ENCODE measurements at regions not wholly inside any gene's neighbourhood (a gene's known extent, or its start where the extent isn't known, plus 50 kb on each side); places are given as distances from the start of the nearest gene placed in this dataset.

GRCh38 chr17:79163071-79163470 is 88.4 kb downstream of the ENGASE start:
- no peaks in the 10 kb centered on the region for H3K36me3 ChIP-seq (ENCODE audit: control insufficient read depth in 1 of 2, insufficient read depth in 2 of 2, low read length in 2 of 2)
- no peaks in the 10 kb centered on the region for H3K27me3 ChIP-seq (ENCODE audit: low read depth, low read length)
- no peaks in the 10 kb centered on the region for H3K4me1 ChIP-seq (ENCODE audit: control insufficient read depth in 1 of 2, insufficient read depth in 2 of 2, low read length in 2 of 2)
- no peak overlapping the region for H3K4me3 ChIP-seq (ENCODE audit: low read depth in 1 of 2, low read length in 2 of 2)
- no peaks in the 10 kb centered on the region for H3K9me3 ChIP-seq (ENCODE audit: control insufficient read depth in 1 of 2, low read length in 2 of 2)
- no peak overlapping the region for H3K27ac ChIP-seq (ENCODE audit: low read length)

DNA sequence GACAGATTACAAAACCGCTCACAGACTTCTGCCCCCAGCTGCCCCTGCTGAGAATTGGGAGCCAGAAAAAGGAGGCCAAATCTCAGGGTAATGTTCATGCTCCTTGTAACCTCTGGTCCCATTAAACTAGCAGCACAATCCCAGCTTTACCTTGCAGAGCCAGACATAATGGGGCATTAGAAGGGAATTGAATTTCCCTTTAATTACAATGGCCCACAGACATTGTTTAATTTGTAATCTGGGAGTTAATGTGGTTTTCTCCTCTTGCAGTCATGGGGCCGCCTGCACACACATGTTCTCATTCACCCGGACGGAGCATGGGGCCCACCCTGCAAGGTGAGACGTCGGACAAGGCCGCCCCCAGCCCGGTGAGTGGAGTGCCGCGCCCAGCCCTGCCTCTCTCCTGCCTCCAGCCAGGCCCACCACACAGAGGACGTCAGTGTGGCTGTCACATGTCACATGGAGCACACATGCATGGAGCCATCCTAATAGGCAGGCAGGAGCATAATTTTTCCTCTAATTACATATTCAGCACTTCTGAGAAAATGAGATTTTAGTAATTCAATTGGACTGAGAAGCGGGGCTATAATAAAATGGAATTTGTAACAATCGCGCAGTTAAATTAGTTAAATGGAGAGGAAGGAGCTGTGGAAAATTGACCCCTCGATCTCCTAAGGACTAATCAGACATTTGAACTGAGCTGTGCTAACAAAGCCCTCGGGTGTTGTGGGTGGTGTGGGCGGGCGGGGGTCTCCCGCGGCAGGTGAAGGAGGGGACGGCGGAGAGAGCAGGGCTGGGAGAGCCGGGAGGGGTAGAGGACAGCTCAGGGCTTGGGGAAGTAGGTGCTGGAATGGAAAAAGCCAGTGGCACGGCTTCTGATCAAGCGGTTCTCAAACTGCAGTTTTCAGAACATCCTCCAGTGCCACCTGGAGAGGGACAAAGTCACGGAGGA is 87.7 kb downstream of the ENGASE start:
- no peak overlapping the region for H3K27ac ChIP-seq (ENCODE audit: low read length)
- H3K4me3 ChIP-seq (ENCODE audit: low read depth in 1 of 2, low read length in 2 of 2), result no peak overlapping the region
- no peaks in the 10 kb centered on the region for H3K36me3 ChIP-seq (ENCODE audit: control insufficient read depth in 1 of 2, insufficient read depth in 2 of 2, low read length in 2 of 2)
- H3K27me3 ChIP-seq (ENCODE audit: low read depth, low read length), result no peaks in the 10 kb centered on the region
- H3K4me1 ChIP-seq (ENCODE audit: control insufficient read depth in 1 of 2, insufficient read depth in 2 of 2, low read length in 2 of 2), result no peaks in the 10 kb centered on the region
- no peaks in the 10 kb centered on the region for H3K9me3 ChIP-seq (ENCODE audit: control insufficient read depth in 1 of 2, low read length in 2 of 2)

GRCh38 chr17:79160980-79161636 is 86.5 kb downstream of the ENGASE start:
- Histone ChIP-seq H3K9me3 (ENCODE audit: control insufficient read depth in 1 of 2, low read length in 2 of 2) (no peaks in the 10 kb centered on the region), H3K36me3 (ENCODE audit: control insufficient read depth in 1 of 2, insufficient read depth in 2 of 2, low read length in 2 of 2) (no peaks in the 10 kb centered on the region), H3K27me3 (ENCODE audit: low read depth, low read length) (no peaks in the 10 kb centered on the region), H3K4me1 (ENCODE audit: control insufficient read depth in 1 of 2, insufficient read depth in 2 of 2, low read length in 2 of 2) (no peaks in the 10 kb centered on the region), H3K27ac (ENCODE audit: low read length) (no peak overlapping the region), H3K4me3 (ENCODE audit: low read depth in 1 of 2, low read length in 2 of 2) (no peak overlapping the region)

GRCh38 chr17:79159926-79160325 is 85.3 kb downstream of the ENGASE start:
- H3K4me1 ChIP-seq (ENCODE audit: control insufficient read depth in 1 of 2, insufficient read depth in 2 of 2, low read length in 2 of 2), result no peaks in the 10 kb centered on the region
- H3K27me3 ChIP-seq (ENCODE audit: low read depth, low read length), result no peaks in the 10 kb centered on the region
- no peaks in the 10 kb centered on the region for H3K9me3 ChIP-seq (ENCODE audit: control insufficient read depth in 1 of 2, low read length in 2 of 2)
- no peak overlapping the region for H3K4me3 ChIP-seq (ENCODE audit: low read depth in 1 of 2, low read length in 2 of 2)
- H3K36me3 ChIP-seq (ENCODE audit: control insufficient read depth in 1 of 2, insufficient read depth in 2 of 2, low read length in 2 of 2), result no peaks in the 10 kb centered on the region
- H3K27ac ChIP-seq (ENCODE audit: low read length), result no peak overlapping the region

GRCh38 chr17:79159471-79159870 is 84.8 kb downstream of the ENGASE start:
- Histone ChIP-seq H3K27me3 (ENCODE audit: low read depth, low read length) (no peaks in the 10 kb centered on the region), H3K9me3 (ENCODE audit: control insufficient read depth in 1 of 2, low read length in 2 of 2) (no peaks in the 10 kb centered on the region), H3K36me3 (ENCODE audit: control insufficient read depth in 1 of 2, insufficient read depth in 2 of 2, low read length in 2 of 2) (no peaks in the 10 kb centered on the region), H3K27ac (ENCODE audit: low read length) (no peak overlapping the region), H3K4me1 (ENCODE audit: control insufficient read depth in 1 of 2, insufficient read depth in 2 of 2, low read length in 2 of 2) (no peaks in the 10 kb centered on the region), H3K4me3 (ENCODE audit: low read depth in 1 of 2, low read length in 2 of 2) (no peak overlapping the region)

DNA sequence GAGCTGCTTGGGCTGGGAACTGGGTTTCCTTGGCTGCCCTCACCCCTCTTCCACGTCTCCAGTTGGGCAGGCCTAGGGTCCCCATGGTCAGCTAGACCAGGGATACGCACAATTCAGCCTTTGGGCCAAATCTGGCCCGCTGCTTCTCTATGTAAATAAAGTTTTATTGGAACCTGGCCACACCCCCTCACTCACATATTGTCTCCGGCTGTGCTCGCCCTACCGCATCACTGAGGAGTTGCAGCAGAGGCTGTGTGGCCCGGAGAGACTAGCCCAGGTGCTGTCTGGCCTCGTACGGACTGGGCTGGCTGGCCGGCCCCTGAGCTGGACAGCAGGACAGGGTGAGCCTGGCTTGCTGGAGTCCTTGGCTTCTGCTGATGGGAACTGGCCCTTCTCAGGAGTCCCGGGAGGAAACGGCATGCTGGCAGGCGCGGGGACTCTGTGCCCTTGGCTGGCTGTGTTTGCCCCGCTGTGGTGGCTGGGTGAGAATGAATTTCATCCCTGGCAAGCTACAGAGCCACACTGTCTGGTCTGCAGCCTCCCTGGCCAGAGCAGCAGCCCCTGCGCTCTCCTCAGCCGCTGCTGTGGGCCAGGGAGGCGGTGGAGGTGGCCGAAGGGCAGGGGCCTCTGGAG is 82.0 kb downstream of the ENGASE start:
- Histone ChIP-seq H3K27ac (ENCODE audit: low read length) (no peak overlapping the region), H3K4me3 (ENCODE audit: low read depth in 1 of 2, low read length in 2 of 2) (no peak overlapping the region), H3K9me3 (ENCODE audit: control insufficient read depth in 1 of 2, low read length in 2 of 2) (no peaks in the 10 kb centered on the region), H3K27me3 (ENCODE audit: low read depth, low read length) (no peaks in the 10 kb centered on the region), H3K4me1 (ENCODE audit: control insufficient read depth in 1 of 2, insufficient read depth in 2 of 2, low read length in 2 of 2) (no peaks in the 10 kb centered on the region), H3K36me3 (ENCODE audit: control insufficient read depth in 1 of 2, insufficient read depth in 2 of 2, low read length in 2 of 2) (no peaks in the 10 kb centered on the region)

- H3K36me3 ChIP-seq (ENCODE audit: control insufficient read depth in 1 of 2, insufficient read depth in 2 of 2, low read length in 2 of 2), result no peaks in the 10 kb centered on the region
- H3K27ac ChIP-seq (ENCODE audit: low read length), result no peak overlapping the region
- no peaks in the 10 kb centered on the region for H3K27me3 ChIP-seq (ENCODE audit: low read depth, low read length)
- no peak overlapping the region for H3K4me3 ChIP-seq (ENCODE audit: low read depth in 1 of 2, low read length in 2 of 2)
- no peaks in the 10 kb centered on the region for H3K9me3 ChIP-seq (ENCODE audit: control insufficient read depth in 1 of 2, low read length in 2 of 2)
- no peaks in the 10 kb centered on the region for H3K4me1 ChIP-seq (ENCODE audit: control insufficient read depth in 1 of 2, insufficient read depth in 2 of 2, low read length in 2 of 2)
These were observed 81.1 kb downstream of the ENGASE start for GRCh38 chr17:79155701-79156100.

GRCh38 chr17:79154951-79155585 is 80.4 kb downstream of the ENGASE start:
- Histone ChIP-seq H3K4me1 (ENCODE audit: control insufficient read depth in 1 of 2, insufficient read depth in 2 of 2, low read length in 2 of 2) (no peaks in the 10 kb centered on the region), H3K4me3 (ENCODE audit: low read depth in 1 of 2, low read length in 2 of 2) (no peak overlapping the region), H3K27ac (ENCODE audit: low read length) (no peak overlapping the region), H3K27me3 (ENCODE audit: low read depth, low read length) (no peaks in the 10 kb centered on the region), H3K36me3 (ENCODE audit: control insufficient read depth in 1 of 2, insufficient read depth in 2 of 2, low read length in 2 of 2) (no peaks in the 10 kb centered on the region), H3K9me3 (ENCODE audit: control insufficient read depth in 1 of 2, low read length in 2 of 2) (no peaks in the 10 kb centered on the region)

GRCh38 chr17:79154446-79154845 is 79.8 kb downstream of the ENGASE start:
- no peak overlapping the region for H3K27ac ChIP-seq (ENCODE audit: low read length)
- no peaks in the 10 kb centered on the region for H3K27me3 ChIP-seq (ENCODE audit: low read depth, low read length)
- H3K9me3 ChIP-seq (ENCODE audit: control insufficient read depth in 1 of 2, low read length in 2 of 2), result no peaks in the 10 kb centered on the region
- no peaks in the 10 kb centered on the region for H3K36me3 ChIP-seq (ENCODE audit: control insufficient read depth in 1 of 2, insufficient read depth in 2 of 2, low read length in 2 of 2)
- H3K4me1 ChIP-seq (ENCODE audit: control insufficient read depth in 1 of 2, insufficient read depth in 2 of 2, low read length in 2 of 2), result no peaks in the 10 kb centered on the region
- H3K4me3 ChIP-seq (ENCODE audit: low read depth in 1 of 2, low read length in 2 of 2), result no peak overlapping the region

- Histone ChIP-seq H3K27ac (ENCODE audit: low read length) (no peak overlapping the region), H3K4me1 (ENCODE audit: control insufficient read depth in 1 of 2, insufficient read depth in 2 of 2, low read length in 2 of 2) (no peaks in the 10 kb centered on the region), H3K36me3 (ENCODE audit: control insufficient read depth in 1 of 2, insufficient read depth in 2 of 2, low read length in 2 of 2) (no peaks in the 10 kb centered on the region), H3K9me3 (ENCODE audit: control insufficient read depth in 1 of 2, low read length in 2 of 2) (no peaks in the 10 kb centered on the region), H3K4me3 (ENCODE audit: low read depth in 1 of 2, low read length in 2 of 2) (no peak overlapping the region), H3K27me3 (ENCODE audit: low read depth, low read length) (peaks cover 4% of the 10 kb centered on the region)
These were observed 78.9 kb downstream of the ENGASE start for GRCh38 chr17:79153367-79154130.

Data from muscle layer of duodenum (tissue), 2 donors.